ENCODE measurements at regions not wholly inside any gene's neighbourhood (a gene's known extent, or its start where the extent isn't known, plus 50 kb on each side); places are given as distances from the start of the nearest gene placed in this dataset.

GRCh38 chr2:7476371-7476770 is 559.2 kb downstream of the RNF144A start:
- no peak for DNase-seq

DNA sequence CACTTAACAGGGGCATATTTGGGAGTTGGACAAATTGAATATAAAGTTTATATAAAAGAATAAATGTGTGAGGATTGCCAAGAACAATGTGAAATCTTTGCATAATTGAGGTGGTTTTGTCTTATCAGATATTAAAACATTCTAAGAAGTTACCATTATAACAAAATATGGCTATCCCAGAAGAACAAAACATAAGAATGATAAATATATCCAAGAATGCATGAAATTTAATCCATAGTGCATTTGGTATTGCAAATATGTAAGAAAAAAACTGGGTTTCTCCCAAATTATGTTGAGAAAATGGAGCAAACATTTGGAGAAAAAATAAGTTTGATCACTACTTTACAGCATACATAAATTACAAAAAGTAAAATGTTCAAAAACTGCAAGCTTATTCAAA is 562.4 kb downstream of the RNF144A start:
- DNase-seq: no peak

DNA sequence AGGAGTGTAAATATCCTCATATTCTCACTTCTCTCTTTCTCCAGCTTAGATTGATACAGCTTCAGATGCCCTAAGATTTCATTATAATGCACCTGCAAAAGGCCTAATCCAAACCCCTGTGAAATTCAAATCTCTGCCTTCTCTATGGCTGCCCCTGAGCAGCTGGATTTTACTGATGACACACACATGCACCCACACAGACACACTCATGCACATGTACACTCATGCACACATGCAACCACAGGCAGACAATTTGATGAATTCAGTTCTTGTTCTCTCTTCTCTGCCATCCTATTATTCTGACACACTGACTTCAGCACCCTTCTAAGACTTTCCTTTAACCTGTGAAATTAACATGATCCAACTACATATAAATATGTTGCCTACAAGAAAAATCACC is 563.2 kb downstream of the RNF144A start:
- no peak for DNase-seq

DNA sequence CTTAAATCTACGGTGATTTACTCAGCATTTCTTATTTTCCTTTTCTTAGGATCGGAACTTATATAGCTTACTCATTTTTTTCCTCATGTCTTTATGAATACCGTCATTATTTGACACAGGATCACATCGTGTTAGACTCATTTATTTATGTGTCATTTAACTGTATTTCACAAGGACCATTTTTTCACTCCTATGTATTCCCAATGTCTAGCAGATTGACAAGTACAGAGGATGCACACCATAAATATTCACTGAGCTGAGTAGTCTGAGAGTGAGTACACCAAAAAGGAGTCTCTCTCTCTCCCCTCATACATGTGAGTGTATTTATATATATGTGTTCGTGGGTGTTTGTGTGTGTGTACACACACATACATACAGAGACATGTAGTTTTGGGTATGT is 573.5 kb downstream of the RNF144A start:
- DNase-seq: no peak

- DNase-seq: no peak
Observed at GRCh38 chr2:7492719-7493118, 575.5 kb downstream of the RNF144A start.

DNA sequence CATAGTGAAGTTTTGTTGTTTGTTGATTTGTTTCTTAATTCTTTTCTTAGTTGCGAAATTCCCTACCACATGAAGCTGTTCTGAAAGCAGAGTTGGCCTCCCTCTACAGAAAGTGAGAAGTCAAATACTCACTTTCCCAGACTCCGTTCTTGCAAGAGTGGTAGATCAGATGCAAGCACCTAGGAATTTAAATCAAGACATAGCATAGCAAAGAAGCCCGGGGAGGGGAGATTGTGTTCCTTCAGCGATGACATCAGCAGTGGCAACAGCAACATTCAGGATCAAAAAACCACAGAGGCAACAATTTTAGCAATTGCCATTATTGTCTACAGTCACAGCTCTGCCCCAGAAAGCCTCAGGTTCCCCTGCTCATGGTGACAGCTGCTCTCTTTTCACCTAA is 580.0 kb downstream of the RNF144A start:
- no peak for DNase-seq

GRCh38 chr2:7499018-7499417 is 581.8 kb downstream of the RNF144A start:
- no peak for DNase-seq

DNA sequence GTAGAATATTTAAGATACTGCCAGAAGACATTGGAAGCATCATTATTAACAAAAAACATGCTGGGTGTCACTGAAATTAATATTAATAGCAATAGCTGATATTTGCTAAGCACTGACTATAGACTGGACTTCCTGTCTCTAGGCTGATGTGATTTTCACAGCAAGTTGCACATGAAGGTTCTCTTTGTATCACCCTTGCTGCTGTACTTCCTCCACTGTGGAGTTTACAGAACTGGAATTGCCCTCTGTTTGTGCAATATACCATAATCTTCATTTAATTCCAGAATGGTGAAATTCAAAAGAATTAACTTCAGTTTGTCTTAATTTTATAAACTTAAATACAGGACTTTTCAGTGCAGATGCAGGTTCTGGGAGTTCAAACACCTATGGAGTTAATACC is 585.1 kb downstream of the RNF144A start:
- no peak for DNase-seq

- no peak for DNase-seq
Observed at GRCh38 chr2:7508296-7508943, 591.2 kb downstream of the RNF144A start.

DNA sequence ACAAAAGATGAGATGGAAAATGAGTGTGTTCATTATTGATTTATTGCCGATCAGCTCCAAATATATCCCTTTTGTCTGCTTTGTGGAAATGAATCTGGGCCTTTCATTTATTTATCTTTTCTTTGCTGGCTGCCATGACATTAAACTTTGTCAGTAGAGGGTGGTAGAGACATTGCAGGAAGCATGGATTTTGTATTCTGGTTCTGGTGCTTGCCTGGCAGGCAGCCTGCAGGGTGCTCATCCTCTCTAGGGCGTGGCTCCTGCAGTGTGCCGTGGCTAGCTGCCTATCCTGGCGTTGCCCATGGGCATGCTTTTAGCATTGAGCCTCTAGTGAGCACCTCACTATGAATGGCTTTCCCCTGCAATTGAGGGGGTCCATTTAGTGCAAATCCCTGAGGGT is 593.1 kb downstream of the RNF144A start:
- DNase-seq: no peak

DNA sequence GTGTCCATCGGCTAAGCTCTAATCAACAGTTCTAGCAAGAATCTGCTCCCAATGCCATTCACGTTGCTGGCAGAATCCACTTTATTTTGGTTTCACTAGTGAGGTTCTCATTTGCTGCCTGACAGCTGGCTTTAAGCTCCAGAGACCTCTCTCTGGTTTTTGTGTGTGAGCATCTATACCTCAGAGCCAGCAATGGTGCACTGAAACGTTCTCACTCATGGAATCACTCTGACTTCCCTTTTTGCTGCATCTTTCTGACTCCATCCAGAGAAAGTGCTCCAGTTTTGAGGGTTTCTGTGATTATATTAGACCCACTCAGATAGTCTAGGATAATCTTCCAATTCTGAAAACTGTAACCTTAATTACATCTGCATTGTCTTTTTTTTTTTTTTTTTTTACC is 596.6 kb downstream of the RNF144A start:
- no peak for DNase-seq

GRCh38 chr2:7515327-7515726 is 598.1 kb downstream of the RNF144A start:
- no peak for DNase-seq

DNA sequence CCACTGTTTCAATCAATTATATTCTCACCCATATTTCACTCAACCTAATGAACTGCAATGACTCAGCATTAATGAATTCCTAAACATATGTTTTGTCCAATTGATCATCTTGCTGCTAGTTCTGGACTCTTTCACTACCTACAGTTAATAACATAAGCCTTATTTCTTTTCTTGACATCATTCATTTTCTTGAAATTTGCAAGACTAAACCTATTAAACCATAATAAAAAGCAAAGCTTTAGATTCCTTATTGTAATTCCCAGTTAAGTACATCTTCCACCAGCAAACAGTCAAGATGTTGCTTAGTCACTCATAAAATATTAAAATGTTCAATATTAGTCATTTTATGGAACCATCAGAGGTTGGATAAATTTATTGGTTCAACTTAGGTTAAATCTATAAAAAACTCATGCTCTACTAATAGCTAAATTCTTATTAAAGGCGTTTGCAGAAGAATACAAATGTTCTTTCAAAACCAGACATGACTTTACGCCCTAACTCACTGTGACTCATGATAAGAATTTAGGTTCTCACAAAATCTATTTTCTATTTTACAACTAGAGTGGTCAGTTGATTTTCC is 599.4 kb downstream of the RNF144A start:
- no peak for DNase-seq

DNA sequence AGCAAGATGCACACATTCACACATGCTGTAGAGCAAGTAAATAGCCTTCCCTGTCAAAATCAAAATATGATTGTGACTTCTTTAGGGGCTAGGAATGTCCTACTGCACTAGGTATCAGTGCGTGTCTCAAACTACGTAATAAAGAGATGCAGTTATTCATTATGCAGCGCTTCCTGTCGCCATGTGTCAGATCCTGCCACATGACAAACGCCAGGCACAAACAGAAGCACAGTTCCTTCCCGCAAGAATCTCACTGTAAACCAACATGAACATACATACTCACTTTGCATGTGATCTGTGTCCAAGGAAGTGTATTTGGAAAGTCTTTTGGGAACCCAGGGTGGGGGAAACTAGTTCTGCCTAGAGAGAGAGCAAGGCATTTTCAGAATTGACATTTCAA is 599.9 kb downstream of the RNF144A start:
- DNase-seq: no peak

DNA sequence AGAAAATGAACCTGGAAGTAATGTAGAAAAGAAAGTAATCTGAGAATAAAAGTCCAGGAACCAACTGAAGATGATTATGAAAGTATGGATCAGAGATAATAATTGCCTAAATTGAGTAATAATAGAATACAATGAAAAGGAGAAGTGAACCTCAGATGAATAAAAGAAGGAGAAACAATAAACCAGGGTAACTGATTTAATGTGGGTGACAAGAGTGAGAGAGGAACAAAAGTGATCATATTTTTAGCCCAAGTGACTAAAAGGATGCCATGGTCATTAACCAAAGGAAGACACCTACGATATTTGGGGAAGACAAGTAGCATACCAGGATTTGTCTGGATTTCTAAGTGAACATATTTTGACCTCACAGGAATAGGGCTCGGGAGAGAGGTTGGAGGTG is 600.6 kb downstream of the RNF144A start:
- no peak for DNase-seq

DNA sequence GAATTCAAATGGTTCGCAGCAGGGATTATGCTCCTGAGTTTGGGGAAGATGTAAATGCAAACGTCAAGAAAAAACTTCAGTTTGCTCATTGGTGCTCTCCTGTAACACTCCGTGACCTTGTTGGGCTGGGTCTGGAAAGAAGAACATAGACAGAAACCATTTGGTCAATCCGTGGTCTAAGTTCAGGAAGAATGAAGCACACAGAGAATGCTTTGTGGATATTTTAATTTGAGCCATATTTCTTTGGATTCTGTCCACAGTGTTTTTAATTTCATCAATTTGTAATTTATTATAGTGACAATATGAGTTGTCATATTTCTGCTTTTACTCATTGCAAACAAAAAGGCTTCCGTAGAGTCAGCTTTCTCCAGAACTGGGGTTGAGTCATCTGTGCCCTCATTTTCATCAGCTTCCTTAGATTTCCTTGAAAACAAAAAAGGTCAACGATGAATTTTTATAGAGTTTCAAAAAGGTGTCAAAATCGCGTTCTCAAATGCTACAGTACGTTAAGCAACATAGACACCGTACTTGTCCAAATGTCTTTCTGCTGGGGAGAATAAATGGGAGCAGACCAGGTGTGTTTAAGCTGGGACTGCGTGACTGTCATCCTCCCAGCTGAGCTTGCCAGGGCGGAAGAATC is 606.4 kb downstream of the RNF144A start:
- DNase-seq: no peak

- DNase-seq: no peak
Observed at GRCh38 chr2:7524195-7524594, 607.0 kb downstream of the RNF144A start.

DNA sequence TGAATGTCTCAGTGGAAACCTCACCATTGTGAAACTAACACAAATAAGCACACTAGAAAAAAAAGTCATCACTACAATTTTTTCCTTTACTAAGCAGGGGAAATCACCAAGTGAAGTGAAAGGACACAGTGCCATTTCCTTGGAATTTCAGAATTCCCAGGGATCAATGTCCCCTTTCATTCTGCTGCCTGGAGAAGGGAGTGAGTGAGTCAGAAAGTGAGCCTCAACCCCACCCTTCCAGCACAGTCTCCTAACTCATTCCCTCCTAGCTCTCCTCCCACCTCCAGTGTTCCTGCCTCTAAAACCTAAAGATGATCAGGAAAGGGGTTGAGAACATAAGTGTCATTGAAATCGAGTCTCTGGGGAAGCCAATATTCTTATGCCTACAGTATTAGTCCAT is 608.5 kb downstream of the RNF144A start:
- DNase-seq: no peak

DNA sequence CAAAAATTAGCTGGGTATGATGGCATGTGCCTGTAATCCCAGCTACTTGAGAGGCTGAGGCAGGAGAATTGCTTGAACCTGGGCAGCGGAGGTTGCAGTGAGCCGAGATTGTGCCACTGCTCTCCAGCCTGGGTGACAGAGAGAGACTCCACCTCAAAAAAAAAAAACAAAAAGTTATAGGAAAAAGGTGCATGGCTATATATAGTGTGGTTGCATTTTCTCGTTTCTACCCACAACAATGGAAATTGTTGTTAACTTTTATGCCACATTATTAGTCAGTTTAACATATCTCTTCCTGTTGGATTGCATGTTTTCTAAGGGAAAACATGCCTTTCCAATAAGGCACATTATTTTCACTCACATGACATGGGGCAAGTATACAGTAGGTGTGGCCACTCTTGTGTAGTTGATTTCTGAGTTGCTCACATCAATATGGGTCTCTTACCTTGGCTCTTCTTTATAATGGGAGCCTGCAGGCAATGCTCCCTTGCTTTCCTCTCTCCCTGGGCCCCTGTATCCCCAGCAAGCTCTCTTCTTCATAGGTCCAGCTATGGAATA is 610.0 kb downstream of the RNF144A start:
- no peak for DNase-seq

- no peak for DNase-seq
Observed at GRCh38 chr2:7530001-7530400, 612.8 kb downstream of the RNF144A start.

DNA sequence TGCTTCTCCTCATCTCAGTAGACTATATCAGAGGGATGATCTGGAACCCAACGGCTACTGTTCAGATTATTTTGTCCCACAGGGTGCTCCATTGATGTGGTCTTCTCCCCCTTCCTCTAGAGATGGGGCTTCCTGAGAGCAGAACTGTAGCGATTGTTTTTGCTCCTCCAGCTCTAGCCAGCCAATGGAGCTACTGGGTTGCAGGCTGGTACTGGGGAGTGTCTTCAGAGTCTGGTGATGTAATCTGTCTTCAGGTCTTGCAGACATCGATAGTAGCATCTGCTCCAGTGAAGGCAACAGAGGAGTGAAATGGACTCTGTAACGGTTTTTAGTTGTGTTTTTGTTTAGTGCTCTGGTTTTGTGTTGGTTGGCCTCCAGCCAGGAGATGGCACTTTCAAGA is 621.9 kb downstream of the RNF144A start:
- no peak for DNase-seq

DNA sequence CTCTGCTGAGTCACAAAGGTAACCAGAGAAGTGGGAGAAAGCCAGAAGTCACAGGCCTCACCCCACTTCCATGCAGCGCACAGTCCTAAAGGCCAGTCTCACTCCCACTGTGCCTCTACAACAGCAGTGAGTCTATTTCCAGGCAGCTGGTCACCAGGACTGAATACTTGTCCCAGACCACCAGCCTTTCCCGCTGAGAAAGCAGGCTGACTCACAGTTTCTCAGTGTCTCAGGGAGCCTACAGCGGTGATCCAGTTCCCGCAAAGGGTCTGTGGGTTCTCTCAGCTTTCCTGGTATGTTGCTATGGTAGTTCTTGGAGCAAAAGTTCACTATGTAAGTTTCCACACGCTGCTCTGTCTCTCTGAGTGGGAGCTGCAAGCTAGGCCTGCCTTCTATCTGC is 622.5 kb downstream of the RNF144A start:
- DNase-seq: no peak

DNA sequence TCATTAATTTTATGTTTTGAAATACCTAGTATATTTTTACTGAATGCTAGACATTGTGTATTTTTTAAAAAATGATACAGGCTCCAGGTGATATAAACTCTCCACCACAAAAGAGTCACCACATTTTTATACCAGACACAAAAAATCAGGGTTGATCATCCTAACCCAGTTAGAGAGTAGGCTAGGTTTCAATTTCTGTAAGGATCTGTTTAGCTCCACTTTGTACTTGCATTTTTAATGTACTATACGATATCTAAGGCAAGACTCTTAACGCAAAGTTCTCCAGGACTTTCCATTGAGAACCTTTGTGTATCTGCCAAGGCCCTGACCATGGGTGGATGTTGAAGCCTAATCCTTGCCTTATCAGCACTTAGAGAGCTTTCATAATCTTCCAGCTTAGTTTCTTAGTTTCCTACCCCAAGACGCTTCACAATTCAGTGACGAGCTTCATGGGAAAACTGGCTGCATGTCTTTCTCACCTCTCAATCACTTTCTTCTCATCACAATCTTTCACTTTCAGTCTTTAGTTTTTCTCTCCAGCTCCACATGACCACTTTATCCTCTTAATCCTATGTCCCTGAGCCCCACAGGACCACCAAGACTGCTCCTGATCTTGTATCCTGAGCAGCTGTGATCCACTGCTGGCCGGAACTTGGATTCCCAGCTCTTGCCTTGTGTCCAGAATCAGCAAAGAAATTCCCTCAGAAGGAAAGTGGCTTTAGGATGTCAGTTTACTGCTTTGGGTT is 635.8 kb downstream of the RNF144A start:
- DNase-seq: no peak

DNA sequence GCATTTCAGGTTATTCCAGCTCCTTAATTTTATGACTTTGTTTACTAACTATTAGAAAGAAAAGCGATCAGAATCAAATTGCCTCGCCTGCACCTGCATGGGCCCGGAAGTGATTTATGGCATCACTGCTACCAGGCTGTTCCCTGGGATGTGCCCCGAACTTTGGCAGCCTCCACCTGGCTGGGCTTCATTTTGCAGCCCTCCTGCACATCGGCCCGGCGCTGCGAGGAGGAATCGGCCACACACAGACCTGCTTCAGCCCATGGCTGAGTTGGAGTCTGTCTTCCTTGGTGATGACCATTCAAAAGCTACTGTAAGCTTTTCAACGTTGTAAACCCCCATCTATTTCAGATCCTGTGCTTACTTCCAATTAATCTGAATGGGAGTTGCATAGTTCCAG is 638.0 kb downstream of the RNF144A start:
- no peak for DNase-seq

Measured in activated CD4-positive, alpha-beta T cell treated with anti-CD3 and anti-CD28 coated beads, Interleukin-2, amount 50 U/mL, for 48 hours (primary cell).